HG03175 (cell line): ENCODE measurements at regions not wholly inside any gene's neighbourhood (a gene's known extent, or its start where the extent isn't known, plus 50 kb on each side); places are given as distances from the start of the nearest gene placed in this dataset.
"Not testable (repeated sequence)": the region's sequence is repeated elsewhere in the genome, so short reads cannot be mapped to it uniquely, and the experiment has no call there.

Experiments
- ATAC-seq: cut with Tn5 transposase; IDR thresholded peaks from one replicate; pipeline ENCODE4 v1.9.1; 2021; ENCODE audit warnings: mild to moderate bottlenecking, moderate library complexity; ENCODE audit not compliant: unreplicated experiment

DNA sequence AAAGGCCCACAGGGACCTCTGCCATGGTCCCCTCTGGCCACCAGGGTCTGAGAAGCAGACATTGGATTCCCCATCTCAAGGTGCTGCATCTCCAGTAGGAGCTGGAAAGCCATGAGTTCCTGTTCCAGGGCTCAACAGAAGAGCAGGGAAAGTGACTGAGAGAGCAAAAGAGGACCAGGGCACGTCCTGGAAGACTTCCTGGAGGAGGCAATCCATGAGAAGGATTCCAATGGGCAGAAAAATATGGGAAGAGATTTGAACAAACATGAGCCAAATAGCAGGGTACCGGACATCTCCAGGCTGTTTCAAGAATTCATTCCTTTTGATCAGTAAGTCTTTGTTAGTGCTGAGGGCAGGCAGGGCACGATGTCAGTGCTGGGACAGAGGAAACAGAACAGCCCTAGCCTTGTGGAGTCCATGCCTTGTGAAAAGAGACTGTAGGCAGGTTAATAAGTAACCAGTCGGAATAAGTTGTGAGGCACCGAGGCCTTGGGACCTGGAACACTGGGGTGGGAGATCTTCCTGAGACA, 72.8 kb upstream of the TWIST2 start:
- no peak for ATAC-seq

DNA sequence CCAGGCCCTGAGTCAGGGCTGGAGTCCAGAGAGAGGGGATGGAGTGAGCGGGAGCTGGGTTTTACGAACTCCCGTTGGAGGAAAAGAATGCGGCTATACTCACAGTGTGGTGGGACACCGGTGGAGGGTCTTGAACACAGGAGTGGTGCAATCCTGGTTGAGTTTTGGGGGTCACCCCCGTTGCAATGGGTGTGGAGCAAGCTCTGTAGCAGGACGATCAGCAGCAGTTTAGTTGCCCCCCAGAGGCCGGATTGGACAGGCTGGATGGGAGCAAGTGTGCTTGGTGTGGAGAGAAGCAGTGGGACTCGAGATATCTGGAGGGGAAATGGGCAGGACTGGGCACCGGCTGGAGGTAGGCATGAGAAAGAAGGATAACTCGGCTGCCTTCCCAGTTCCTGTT, 72.3 kb upstream of the TWIST2 start:
- no peak for ATAC-seq

DNA sequence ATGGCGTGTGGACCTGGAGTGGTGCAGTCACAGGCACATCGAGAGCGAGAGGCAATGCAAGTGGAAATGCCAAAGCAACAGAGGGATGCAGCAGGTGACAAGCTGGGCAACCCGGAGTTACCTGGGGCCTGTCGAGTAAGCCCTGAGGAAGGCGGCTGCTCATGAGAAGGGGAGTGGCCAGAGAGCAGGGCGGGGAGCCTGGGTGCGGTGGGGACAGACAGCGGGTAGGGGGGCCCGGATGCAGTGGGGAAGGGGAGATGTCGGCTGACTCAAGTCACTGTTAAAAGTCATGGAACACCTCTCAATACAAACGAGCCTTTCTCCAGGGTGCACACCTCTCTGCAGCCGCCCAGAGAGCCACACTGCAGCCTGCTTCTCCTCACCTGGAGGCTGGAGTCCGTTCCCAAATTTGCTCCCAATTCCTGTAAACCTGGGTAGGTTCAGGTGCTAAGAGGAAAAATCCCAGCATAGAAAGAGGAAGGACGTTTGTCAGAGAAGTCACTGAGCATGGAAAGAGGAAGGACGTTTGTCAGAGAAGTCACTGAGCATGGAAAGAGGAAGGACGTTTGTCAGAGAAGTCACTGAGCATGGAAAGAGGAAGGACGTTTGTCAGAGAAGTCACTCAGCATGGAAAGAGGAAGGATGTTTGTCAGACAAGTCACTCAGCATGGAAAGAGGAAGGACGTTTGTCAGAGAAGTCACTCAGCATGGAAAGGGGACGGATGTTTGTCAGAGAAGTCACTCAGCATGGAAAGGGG, 71.7 kb upstream of the TWIST2 start:
- no peak for ATAC-seq

DNA sequence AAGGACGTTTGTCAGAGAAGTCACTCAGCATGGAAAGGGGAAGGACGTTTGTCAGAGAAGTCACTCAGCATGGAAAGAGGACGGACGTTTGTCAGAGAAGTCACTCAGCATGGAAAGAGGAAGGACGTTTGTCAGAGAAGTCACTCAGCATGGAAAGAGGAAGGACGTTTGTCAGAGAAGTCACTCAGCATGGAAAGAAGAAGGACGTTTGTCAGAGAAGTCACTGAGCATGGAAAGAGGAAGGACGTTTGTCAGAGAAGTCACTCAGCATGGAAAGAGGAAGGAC, 71.2 kb upstream of the TWIST2 start:
- not testable (repeated sequence) for ATAC-seq

DNA sequence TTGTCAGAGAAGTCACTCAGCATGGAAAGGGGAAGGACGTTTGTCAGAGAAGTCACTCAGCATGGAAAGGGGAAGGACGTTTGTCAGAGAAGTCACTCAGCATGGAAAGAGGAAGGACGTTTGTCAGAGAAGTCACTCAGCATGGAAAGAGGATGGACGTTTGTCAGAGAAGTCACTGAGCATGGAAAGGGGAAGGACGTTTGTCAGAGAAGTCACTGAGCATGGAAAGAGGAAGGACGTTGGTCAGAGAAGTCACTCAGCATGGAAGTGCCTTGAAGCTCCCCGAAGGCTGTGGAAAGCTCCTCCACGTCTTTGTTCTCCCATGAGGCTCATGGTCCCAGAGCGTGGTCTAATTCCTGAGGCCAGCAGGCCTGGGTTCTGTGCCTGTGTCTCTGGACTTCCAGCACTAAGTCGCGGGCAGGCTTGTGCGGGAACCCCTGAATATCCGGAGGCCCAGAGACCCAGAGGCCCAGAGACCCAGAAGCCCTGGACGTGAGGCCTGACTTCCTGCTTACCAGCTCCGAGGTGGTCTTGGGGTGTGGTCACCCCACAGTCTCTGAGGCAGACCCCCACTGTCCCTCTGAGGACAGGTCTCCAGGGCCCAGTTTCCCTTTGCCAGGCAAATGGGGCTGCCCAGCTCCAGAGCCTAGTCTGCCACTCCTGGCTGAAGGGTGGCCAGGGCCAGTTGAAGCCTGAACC, 70.4 kb upstream of the TWIST2 start:
- no peak for ATAC-seq

DNA sequence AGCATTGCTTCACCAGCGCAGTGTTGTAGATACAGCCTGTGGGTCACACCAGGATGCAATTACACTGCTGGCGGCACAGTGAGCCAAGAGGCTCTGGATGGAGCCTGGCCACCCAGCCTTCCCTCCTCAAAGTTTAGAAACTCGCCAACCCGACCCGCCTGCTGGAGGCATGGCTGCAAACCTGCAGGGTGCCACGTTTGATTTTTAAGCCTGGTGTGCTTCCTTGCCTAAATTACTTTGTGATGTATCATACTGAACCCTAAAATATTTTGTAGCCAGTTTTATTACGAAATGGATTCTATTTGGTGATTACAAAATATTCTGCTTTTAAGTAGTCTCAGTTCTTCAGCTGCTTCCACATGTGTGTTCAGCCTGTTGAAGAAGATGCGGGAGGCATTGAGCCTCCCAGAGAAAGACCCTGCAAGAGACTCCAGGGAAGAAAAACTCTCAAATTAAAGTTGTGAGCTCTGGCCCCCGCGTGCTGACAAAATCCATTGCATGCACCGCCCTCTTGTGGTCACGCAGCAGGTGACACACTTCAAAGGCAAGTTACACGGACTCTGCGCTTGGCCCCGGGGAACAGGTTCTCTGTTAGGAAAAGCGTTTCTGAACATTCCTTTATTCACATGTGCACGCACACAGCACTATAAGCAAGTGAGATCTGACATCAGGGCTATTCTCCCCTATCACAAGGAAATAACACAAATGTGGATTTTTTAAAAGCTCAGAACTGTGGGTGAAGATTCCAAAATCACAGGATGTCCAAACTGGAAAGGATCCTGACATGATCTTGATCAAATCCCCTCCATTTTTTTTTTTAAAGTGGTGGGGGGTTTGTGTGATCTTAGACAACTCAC, 63.0 kb upstream of the TWIST2 start:
- no peak for ATAC-seq

DNA sequence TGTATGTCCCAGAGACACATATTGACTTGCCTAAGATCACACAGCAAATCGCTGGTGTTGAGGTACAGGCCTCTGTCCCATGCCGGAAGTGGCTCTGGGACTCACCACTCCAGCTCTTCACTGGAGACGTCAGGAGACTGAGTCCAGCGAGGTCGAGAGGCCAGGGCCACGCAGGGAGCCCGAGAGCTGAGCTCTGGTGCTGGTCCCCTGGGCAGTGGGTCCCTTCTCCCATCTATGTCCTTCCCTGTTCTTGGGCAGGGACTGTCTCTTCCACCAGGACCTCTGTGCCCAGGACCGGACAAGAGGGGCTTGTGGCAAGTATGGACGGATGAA, 62.4 kb upstream of the TWIST2 start:
- no peak for ATAC-seq

DNA sequence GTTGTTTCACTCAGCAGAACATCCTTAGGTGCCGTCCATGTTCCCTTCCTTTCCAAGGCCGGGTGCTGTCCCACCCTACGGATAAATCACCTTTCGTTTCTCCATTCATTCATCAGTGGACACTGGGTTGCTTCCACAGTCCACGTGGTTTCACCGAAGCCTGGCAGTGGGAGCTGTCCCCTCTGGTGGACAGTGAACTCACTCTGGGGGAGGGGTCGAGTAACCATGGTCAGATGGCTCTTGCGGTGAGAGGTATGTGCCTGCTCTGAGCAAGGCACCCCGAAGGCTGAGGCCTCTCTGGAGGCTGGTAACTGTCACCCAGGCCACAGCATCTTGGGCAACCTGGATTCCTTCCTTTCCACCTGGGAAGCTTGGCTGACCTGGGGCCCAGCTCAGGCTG, 61.5 kb upstream of the TWIST2 start:
- no peak for ATAC-seq

DNA sequence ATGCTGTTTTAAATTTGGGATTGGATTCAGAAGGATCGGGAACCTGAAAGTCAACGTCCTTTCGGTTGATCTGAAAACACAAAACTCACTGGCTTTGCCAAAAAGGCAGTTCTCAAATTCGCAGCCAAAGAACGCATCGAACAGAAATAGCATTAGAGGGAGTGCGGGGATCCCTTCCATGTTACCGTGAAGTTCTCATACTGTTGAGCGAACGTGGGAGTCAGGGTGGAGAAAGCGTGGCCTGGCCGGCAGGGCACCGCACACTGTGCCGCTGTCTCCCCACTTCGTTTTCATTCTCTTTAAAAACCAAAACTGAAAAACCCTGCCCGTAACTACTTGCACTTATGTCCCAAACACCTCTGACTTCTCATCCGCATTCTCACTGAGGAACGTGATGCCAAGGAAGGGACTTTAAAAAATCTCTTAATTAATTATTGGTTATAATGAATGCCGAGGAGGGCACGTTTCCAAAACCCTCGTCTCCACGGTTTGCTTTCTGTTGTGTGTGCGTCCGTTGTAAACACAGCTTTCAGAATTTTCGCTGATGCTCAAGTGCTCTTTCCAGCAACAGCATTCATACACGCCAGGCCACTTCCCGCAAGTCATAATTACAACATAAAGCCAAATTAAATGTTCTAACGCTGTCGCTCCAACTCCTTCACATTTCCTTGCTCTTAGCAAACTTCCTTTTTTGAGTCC, 60.9 kb upstream of the TWIST2 start:
- no peak for ATAC-seq

DNA sequence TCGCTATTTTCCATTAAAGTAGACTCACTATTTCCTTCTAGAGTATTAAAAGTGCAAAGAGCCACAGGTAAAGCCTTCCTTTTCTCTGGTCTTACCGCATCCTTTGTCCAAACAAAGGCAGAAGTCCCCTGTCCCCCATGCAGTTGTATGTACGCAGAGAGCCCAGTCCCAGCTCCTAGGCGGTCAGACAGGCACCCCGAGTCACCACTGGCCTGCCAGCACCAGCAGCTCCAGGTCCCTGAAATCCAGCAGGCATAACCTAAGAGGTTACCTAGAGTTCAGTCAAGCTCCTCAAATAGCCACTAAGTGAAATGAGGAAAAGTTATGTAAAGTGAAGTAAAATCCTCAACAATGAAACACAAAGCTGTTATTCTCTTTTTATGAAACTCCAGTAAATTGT, 60.4 kb upstream of the TWIST2 start:
- no peak for ATAC-seq

DNA sequence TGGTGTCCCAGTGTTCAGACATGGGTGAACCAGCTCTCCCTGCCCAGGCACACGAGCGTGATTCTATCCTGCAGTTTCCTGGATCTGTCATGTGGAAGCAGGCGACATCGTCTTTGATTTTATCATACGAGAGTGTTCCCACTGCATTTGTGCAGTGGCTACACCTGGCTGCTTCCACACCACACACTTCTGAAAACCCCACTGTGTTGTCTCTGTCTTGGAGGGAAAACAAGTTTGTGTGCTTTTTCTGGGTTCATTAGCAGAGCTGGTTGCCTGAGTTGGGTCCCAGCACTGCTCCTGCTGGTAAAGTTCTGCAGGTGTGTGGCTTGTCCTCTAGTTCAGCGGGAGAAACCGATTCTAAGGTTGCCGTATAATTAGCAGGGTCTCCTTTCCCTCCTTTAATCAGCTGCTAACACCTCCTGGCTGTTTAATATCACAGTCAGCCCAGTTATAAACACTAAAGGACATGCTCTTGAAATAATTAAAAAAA, 58.5 kb upstream of the TWIST2 start:
- no peak for ATAC-seq

DNA sequence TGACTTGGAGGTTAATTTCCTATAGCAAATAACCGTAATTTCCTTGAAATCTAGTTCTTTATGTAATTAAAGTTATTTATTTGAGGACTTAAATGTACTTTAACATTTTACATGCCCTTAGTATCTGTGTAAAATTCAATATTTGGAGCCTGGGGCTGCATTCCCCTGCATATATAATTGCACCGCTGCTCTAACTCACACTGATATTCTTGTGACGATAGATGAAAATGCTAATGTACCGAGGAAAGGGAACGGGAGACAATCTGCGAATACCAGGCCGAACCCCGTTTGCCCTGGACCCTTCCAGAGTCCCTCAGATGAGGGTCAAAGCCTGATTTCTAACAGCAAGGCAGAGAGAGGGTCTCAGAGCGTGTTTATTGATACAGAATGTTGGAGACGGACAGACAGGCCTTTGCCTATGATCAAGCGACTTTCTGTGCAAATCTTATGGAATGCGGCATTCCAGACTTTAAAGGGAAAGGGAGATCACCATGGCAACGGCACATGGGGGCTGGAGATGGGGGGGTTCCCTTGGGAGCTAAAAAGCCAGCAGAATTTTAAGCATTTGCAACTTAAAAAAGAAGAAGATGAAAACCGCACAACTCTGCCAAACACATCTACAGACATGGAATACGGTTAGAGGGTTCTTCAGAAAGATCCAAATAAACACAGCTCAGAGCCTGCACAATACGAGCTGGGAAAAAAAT, 57.6 kb upstream of the TWIST2 start:
- no peak for ATAC-seq

DNA sequence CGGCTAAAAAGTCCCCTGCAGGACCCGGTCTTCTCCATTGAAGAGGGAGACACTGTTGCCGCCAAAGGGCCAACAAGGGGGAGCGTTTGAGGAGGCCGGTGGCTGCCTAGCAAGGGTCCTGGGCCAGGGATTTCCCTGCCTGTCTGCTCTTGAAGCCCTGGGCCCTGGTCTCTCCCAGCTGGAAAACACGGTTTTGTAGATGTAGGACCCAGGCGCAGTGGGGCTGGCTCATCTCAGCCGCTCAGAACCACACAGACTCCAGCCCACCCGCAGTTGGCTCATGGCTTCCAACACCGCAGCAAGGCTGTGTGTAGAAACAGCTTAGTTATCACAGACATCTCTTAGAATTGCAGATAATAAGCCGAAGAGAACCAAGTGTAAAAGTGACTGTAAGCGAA, 57.1 kb upstream of the TWIST2 start:
- ATAC-seq: no peak

DNA sequence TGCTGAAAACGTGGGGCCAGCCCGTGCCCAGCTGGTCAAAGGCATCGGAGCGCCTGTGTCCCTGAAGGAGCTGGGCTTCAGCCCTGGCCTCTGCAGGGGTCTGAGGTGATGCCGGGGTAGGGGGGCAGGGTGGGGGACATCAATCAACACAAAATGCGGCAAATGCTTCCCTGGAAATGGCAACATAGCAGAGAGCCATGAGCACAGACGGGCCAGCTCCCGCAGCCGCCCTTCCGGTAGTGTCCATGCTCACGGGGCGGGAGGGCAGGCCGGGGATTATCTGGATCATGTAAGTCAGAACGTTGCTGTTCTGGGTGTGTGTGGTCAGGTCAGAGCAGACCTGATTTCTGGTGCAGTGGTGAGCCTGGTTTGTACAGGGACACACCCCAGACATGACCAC, 56.5 kb upstream of the TWIST2 start:
- no peak for ATAC-seq

DNA sequence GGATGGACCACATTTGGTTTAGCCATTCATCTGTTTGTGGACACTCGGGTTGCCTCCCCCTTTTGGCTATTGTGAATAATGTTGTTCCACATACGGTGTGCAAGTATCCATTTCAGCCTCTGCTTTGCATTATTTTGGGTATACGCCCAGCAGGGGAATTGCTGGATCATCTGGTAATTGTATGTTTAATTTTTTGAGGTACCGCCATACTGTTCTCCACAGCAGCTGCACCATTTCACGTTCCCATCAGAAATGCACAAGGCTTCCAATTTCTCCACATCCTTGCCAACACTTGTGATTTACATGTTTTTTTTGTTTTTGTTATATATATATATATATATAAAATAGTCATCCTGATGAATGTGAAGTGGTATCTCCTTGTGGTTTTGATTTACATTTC, 54.6 kb upstream of the TWIST2 start:
- ATAC-seq: no peak

DNA sequence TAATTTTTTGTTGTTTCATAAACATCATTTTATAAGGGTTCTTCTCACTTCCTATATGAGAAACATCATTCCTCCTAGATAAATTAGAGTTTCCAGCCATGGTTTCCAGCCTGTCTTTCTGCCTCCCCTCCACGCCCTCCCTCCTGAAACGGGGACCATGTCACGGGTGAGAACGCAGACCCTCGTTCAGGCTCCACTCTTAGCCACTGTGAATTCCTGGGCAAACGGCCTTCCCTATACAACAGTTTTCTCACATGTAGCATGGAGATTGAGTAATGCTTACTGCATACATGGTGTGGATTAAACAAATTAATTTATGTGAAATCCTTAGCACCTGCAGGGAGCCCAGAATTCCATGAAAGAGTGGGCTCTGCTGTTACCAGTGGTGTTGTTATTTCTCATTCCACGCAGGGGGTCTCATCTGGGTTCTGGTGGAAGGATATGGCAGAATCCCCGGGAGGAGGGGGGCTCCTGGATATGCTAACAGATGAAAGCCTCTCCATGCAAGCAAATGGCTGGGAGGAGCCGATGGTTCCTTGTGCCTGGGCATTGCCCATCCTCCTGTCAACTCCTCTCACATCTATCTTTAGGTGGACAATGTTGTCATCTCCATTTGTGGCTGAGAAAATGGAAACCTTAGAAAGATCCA, 54.0 kb upstream of the TWIST2 start:
- no peak for ATAC-seq

DNA sequence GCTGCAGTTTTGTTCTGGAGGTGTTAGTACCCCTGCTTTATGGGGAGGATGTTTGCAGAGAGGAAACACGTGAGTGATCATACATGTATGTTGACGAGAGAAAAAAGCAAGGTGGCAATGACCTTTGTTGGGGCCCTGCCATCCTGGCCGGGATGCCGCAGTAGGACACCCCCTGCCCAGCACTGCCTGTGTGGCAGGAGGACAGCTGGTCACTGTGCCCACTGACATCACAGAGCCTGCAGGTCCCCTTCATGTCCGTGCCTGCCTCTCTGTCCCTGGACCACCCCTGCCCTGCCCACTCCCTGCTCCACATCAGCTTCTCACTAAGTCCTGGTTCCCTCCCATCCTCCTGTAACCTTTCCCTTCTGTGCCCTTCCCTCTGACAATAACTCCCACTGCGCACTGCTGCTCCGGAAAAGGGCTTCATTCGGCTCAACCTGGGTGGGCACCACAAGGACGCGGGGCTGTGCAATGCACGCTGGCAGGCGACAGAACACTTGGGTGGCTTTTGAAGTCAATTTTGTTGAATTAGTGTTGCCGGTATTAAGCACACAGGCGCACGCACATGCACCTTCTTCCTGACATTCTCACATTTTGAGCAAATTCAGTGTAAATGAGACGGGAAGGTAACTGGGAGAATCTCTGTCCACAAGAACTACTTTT, 51.5 kb upstream of the TWIST2 start:
- ATAC-seq: no peak

DNA sequence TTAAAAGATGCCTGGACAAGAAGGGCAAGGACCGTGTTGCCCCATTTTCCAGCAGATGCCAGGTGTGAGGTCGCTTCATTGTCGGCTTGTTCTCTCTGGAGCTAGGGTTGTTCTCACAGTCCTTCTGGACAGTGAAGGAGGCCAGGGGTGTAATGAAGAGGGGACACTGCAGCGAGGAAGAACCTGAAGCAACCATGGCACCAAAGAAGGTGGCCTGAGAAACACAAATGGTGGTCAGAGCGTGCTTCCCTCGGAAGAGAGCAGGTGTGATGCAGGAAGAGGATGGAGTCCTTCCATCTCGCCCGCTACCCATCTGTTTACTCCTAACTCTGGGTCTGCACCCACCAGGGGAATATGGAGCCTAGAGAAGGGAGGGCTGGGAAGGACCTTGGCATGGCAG, 50.3 kb upstream of the TWIST2 start:
- ATAC-seq: no peak
